Astrocyte (in vitro differentiated cells and primary cell): ENCODE measurements at regions not wholly inside any gene's neighbourhood (a gene's known extent, or its start where the extent isn't known, plus 50 kb on each side); places are given as distances from the start of the nearest gene placed in this dataset.

Source experiments
- EZH2 ChIP-seq: IDR thresholded peaks from 2 replicates; pipeline ENCODE4 v1.6.1; 2012; ENCODE audit warnings: mild to moderate bottlenecking, low read length, inconsistent platforms; ENCODE audit not compliant: insufficient read depth
- TF ChIP-seq, protein P1 (sequence below): IDR thresholded peaks from 2 replicates; pipeline ENCODE4 v1.5.1; 2011; ENCODE audit warnings: low read depth, mild to moderate bottlenecking, inconsistent platforms, low read length, moderate library complexity; ENCODE audit not compliant: insufficient read depth

DNA sequence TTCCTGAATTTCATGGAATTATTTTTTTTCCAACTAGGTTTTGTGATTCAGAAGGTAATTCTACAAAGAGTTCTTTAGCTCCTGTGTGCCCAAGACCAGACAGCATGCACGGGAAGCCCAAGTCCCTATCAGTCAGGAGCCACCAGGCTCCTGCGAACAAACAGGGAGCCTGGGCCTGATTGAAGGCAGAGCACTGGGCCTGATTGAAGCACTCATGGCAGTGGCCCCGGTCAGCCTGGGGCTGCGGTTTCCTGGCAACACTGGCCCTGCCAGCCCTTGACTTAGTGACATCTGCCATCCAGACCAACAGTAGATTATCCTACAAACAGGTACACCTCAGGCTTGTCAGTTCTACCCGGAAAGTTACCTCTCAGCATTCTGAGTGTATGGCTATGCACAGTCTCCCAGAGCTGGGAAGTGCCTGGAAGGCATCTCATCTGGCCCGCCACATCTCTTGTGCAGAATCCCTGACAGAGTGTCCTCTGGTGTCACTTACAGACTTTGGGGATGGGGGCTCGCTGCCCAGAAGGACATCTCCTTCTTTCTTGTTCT, 133.8 kb downstream of the VEGFA start:
- TF ChIP-seq, protein P1, sequence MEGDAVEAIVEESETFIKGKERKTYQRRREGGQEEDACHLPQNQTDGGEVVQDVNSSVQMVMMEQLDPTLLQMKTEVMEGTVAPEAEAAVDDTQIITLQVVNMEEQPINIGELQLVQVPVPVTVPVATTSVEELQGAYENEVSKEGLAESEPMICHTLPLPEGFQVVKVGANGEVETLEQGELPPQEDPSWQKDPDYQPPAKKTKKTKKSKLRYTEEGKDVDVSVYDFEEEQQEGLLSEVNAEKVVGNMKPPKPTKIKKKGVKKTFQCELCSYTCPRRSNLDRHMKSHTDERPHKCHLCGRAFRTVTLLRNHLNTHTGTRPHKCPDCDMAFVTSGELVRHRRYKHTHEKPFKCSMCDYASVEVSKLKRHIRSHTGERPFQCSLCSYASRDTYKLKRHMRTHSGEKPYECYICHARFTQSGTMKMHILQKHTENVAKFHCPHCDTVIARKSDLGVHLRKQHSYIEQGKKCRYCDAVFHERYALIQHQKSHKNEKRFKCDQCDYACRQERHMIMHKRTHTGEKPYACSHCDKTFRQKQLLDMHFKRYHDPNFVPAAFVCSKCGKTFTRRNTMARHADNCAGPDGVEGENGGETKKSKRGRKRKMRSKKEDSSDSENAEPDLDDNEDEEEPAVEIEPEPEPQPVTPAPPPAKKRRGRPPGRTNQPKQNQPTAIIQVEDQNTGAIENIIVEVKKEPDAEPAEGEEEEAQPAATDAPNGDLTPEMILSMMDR = no peak
- no peak for TF ChIP-seq EZH2
